Right lobe of liver (tissue), 4 donors: ENCODE measurements at regions not wholly inside any gene's neighbourhood (a gene's known extent, or its start where the extent isn't known, plus 50 kb on each side); places are given as distances from the start of the nearest gene placed in this dataset.

Experiments used
- CTCF ChIP-seq, 4 donors: fragments of 200-600 bp in 3 of 4; fragments of 450-650 bp in 1 of 4; IDR thresholded peaks; one replicate each; pipeline versions ENCODE4 v1.5.1 to v1.8.0; 2016 to 2022; ENCODE audit warnings: antibody characterized with exemption in 4 of 4, mild to moderate bottlenecking in 2 of 4
- POLR2A ChIP-seq: fragments of 450-650 bp; IDR thresholded peaks from one replicate; pipeline ENCODE4 v1.6.1; 2017; ENCODE audit warnings: antibody characterized with exemption, mild to moderate bottlenecking
- donor health status: DM: no; HTN: no; CAD: no.
- donor health status: DM: no; HTN: no; CAD: no.
- donor health status: DM: no; HTN: yes; CAD: no.

GRCh38 chr16:66240088-66240487, 126.4 kb upstream of the CDH5 start:
- TF ChIP-seq CTCF (IDR thresholded peaks at IDR 0.05): no peak
- no peak for TF ChIP-seq POLR2A
